SK-N-MC (cell line): ENCODE measurements at regions not wholly inside any gene's neighbourhood (a gene's known extent, or its start where the extent isn't known, plus 50 kb on each side); places are given as distances from the start of the nearest gene placed in this dataset.

Experiments used
- DNase-seq: peaks from one replicate; pipeline ENCODE4 v3.0.0-alpha.2; 2011; ENCODE audit warnings: low read depth, low spot score
- H3K27ac ChIP-seq: fragments of 200-600 bp; sonication (generic); 2 replicates; pipeline ENCODE4 v1.5.1; 2016; ENCODE audit warnings: mixed run types
- H3K36me3 ChIP-seq: fragments of 200-600 bp; sonication (generic); 2 replicates; pipeline ENCODE4 v1.6.1; 2017; ENCODE audit warnings: antibody characterized with exemption, low read length, mixed read lengths; ENCODE audit not compliant: insufficient read depth
- H3K4me3 ChIP-seq: fragments of 200-600 bp; sonication (generic); 2 replicates; pipeline ENCODE4 v1.5.1; 2016
- H3K9ac ChIP-seq: fragments of 200-600 bp; sonication (generic); 2 replicates; pipeline ENCODE4 v1.8.0; 2017; ENCODE audit warnings: mixed run types, mixed read lengths; ENCODE audit not compliant: insufficient read length
- H3K9me3 ChIP-seq: fragments of 200-600 bp; sonication (generic); 2 replicates; pipeline ENCODE4 v1.6.1; 2017; ENCODE audit warnings: low read depth, mild to moderate bottlenecking, antibody characterized with exemption, low read length, moderate library complexity, mixed read lengths
- EZH2 ChIP-seq: fragments of 200-600 bp; sonication (generic); IDR thresholded peaks from one replicate; pipeline ENCODE4 v1.6.1; 2017; ENCODE audit warnings: antibody characterized with exemption
- FOXP2 ChIP-seq: optimal IDR thresholded peaks from 2 replicates; pipeline ENCODE3; 2011; ENCODE audit warnings: mild to moderate bottlenecking, moderate library complexity; ENCODE audit not compliant: insufficient read depth; ENCODE audit errors: extremely low read length, control extremely low read depth
- POLR2AphosphoS5 ChIP-seq: IDR thresholded peaks from 2 replicates; pipeline ENCODE4 v1.6.1; 2012; ENCODE audit warnings: mild to moderate bottlenecking, low read depth, low read length, borderline replicate concordance

DNA sequence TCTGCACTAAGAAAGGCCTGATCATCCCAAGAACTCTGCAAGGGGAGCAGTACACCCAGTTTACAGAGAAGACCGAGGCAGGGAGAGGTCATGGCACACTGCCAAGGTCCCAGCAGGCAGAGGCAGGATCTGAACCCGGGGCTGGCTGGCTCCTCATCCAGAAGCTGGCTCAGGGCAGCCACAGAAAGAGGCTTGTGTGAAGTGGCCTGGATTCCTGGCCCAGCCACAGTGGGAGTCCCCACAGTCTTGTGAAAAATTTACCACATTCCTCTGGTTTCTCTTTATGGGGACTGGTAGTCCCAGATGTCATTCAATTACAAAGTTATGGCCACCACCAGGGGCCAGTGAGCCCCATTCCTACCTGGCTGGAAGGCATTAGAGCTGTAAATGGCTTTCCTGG is 440.5 kb downstream of the MIAT start:
- Histone ChIP-seq H3K9ac (no peak overlapping the region), H3K36me3 (no peaks in the 10 kb centered on the region), H3K9me3 (no peaks in the 10 kb centered on the region), H3K27ac (no peak overlapping the region), H3K4me3 (no peak overlapping the region)
- no peak for DNase-seq
- no peak for TF ChIP-seq FOXP2
- no peak for TF ChIP-seq POLR2AphosphoS5
- no peak for TF ChIP-seq EZH2

GRCh38 chr22:27099946-27100722 is 442.7 kb downstream of the MIAT start:
- no peak for DNase-seq
- H3K4me3 ChIP-seq: no peak overlapping the region
- H3K9me3 ChIP-seq: no peaks in the 10 kb centered on the region
- no peaks in the 10 kb centered on the region for H3K36me3 ChIP-seq
- TF ChIP-seq FOXP2 (no peak), POLR2AphosphoS5 (no peak), EZH2 (no peak)
- H3K9ac ChIP-seq: no peak overlapping the region
- H3K27ac ChIP-seq: no peak overlapping the region

- Histone ChIP-seq H3K4me3 (no peak overlapping the region), H3K36me3 (no peaks in the 10 kb centered on the region), H3K27ac (no peak overlapping the region), H3K9me3 (no peaks in the 10 kb centered on the region), H3K9ac (no peak overlapping the region)
- no peak for DNase-seq
- no peak for TF ChIP-seq POLR2AphosphoS5
Observed at GRCh38 chr22:27100789-27101188, 443.4 kb downstream of the MIAT start.

GRCh38 chr22:27101288-27101687 is 443.9 kb downstream of the MIAT start:
- H3K4me3 ChIP-seq: no peak overlapping the region
- TF ChIP-seq POLR2AphosphoS5 (no peak), EZH2 (no peak), FOXP2 (no peak)
- H3K9ac ChIP-seq: no peak overlapping the region
- no peaks in the 10 kb centered on the region for H3K36me3 ChIP-seq
- no peaks in the 10 kb centered on the region for H3K9me3 ChIP-seq
- DNase-seq: no peak
- H3K27ac ChIP-seq: no peak overlapping the region

GRCh38 chr22:27104449-27104848 is 447.1 kb downstream of the MIAT start:
- DNase-seq: no peak
- no peak overlapping the region for H3K27ac ChIP-seq
- H3K9me3 ChIP-seq: no peaks in the 10 kb centered on the region
- no peaks in the 10 kb centered on the region for H3K36me3 ChIP-seq
- no peak for TF ChIP-seq FOXP2
- no peak for TF ChIP-seq EZH2
- H3K9ac ChIP-seq: no peak overlapping the region
- H3K4me3 ChIP-seq: no peak overlapping the region

- Histone ChIP-seq H3K4me3 (no peak overlapping the region), H3K9ac (no peak overlapping the region), H3K36me3 (no peaks in the 10 kb centered on the region), H3K27ac (no peak overlapping the region), H3K9me3 (no peaks in the 10 kb centered on the region)
- TF ChIP-seq FOXP2 (no peak), POLR2AphosphoS5 (no peak), EZH2 (no peak)
- no peak for DNase-seq
Observed at GRCh38 chr22:27105142-27106025, 448.0 kb downstream of the MIAT start.

DNA sequence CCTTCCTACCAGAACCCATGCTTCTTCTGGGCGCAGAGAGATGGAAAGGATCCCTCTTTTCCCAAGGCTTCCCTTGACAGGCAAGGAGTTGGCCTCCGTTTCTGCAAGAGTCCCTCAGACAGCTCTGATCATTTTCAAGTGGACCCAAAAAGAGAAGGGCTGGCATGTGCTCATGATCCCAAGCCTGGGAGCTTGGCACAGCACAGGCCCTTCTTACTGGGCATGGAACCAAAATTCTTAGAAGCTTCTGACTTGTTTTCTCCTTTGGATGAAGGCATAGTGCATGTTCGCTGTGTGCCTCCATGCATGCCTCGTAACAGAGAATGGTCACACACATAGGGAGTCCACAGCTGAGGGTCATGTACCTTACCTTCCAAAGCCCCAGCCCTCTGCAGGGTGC is 449.6 kb downstream of the MIAT start:
- Histone ChIP-seq H3K9me3 (no peaks in the 10 kb centered on the region), H3K4me3 (no peak overlapping the region), H3K9ac (no peak overlapping the region), H3K27ac (no peak overlapping the region), H3K36me3 (no peaks in the 10 kb centered on the region)
- no peak for DNase-seq
- TF ChIP-seq POLR2AphosphoS5 (no peak), EZH2 (no peak), FOXP2 (no peak)

GRCh38 chr22:27107386-27107785 is 450.0 kb downstream of the MIAT start:
- Histone ChIP-seq H3K4me3 (no peak overlapping the region), H3K27ac (no peak overlapping the region), H3K9me3 (no peaks in the 10 kb centered on the region), H3K9ac (no peak overlapping the region), H3K36me3 (no peaks in the 10 kb centered on the region)
- DNase-seq: no peak
- no peak for TF ChIP-seq EZH2
- TF ChIP-seq POLR2AphosphoS5: no peak
- TF ChIP-seq FOXP2: no peak

- Histone ChIP-seq H3K9me3 (no peaks in the 10 kb centered on the region), H3K4me3 (no peak overlapping the region), H3K9ac (no peak overlapping the region), H3K27ac (no peak overlapping the region), H3K36me3 (no peaks in the 10 kb centered on the region)
- DNase-seq: no peak
- no peak for TF ChIP-seq FOXP2
- TF ChIP-seq POLR2AphosphoS5: no peak
- no peak for TF ChIP-seq EZH2
Observed at GRCh38 chr22:27107824-27108223, 450.4 kb downstream of the MIAT start.
